Gastrocnemius medialis (tissue), 4 donors: ENCODE measurements at regions not wholly inside any gene's neighbourhood (a gene's known extent, or its start where the extent isn't known, plus 50 kb on each side); places are given as distances from the start of the nearest gene placed in this dataset.

Experiments
- POLR2A ChIP-seq, 2 donors: fragments of 450-650 bp; IDR thresholded peaks; one replicate each; pipeline ENCODE4 v1.6.1; 2017; ENCODE audit warnings: antibody characterized with exemption in 2 of 2, mild to moderate bottlenecking in 2 of 2, moderate library complexity in 2 of 2
- TF ChIP-seq, protein P1 (sequence below), 5 experiments: fragments of 450-650 bp in 3 of 5; fragments of 200-600 bp in 2 of 5; sonication (generic) in 2 of 5; IDR thresholded peaks in 4 of 5; conservative IDR thresholded peaks in 1 of 5; 1 replicate in 4 of 5; 2 replicates in 1 of 5; pipeline ENCODE4 v1.5.1; 2016 to 2019; ENCODE audit warnings: antibody characterized with exemption in 5 of 5, mild to moderate bottlenecking in 3 of 5, moderate library complexity in 3 of 5

DNA sequence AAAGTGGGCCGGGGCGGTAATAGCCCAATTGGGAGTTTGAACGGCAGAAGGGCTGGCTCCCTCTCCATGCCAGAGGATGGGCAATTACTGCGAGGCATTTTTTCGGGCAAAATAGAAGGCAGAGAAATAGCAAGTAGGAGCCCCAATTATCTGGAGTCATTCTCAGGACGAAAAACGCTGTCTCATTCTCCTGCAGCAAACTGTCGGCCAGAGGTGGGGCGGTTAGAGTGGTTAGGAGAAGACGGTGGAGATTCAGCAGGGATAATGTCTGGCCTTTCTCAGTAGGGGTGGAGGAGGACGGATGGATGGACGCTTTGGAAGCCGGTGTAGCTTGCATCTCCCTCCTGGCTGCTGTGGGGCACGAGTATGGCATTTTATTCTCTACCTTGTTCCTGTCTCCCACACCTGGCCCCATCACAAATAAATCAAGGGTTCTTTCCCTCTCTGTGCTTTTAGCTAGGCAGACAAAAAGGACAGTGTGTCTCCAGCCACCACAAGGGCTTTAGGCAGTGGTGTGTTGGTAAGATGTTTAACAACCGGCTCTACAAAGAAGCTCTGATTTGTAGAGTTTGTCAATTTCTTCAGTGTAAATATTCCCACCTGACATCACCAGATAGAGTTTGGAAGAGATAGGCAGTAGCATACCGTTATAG lies 140.5 kb upstream of the LHX5 start:
- TF ChIP-seq, protein P1, sequence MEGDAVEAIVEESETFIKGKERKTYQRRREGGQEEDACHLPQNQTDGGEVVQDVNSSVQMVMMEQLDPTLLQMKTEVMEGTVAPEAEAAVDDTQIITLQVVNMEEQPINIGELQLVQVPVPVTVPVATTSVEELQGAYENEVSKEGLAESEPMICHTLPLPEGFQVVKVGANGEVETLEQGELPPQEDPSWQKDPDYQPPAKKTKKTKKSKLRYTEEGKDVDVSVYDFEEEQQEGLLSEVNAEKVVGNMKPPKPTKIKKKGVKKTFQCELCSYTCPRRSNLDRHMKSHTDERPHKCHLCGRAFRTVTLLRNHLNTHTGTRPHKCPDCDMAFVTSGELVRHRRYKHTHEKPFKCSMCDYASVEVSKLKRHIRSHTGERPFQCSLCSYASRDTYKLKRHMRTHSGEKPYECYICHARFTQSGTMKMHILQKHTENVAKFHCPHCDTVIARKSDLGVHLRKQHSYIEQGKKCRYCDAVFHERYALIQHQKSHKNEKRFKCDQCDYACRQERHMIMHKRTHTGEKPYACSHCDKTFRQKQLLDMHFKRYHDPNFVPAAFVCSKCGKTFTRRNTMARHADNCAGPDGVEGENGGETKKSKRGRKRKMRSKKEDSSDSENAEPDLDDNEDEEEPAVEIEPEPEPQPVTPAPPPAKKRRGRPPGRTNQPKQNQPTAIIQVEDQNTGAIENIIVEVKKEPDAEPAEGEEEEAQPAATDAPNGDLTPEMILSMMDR (IDR thresholded peaks at IDR 0.05 in 4 of 5, conservative IDR thresholded peaks at IDR 0.05 in 1 of 5) = no peak
- no peak for TF ChIP-seq POLR2A (IDR thresholded peaks at IDR 0.05)
